ENCODE measurements at regions not wholly inside any gene's neighbourhood (a gene's known extent, or its start where the extent isn't known, plus 50 kb on each side); places are given as distances from the start of the nearest gene placed in this dataset.
"Not testable (repeated sequence)": the region's sequence is repeated elsewhere in the genome, so short reads cannot be mapped to it uniquely, and the experiment has no call there.

DNA sequence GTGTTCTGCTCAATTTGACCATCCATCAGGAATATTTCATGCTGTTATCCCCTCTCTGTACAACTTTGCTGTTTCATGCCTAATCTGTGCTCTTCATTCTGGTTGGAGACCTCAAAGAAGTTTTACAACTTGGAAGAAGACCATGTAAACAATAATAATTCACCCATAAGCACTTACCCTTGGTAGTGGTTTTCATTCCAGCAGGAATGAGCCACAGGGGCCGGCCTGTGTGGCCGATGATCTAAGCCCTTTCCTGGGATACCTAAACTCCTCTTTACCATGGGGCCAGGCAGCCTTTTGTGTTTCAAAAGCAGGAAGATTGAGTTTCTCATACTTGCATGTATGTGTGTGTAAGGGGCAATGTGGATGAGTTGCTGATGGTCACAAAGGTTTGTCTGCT is 165.0 kb downstream of the FGF1 start:
- H3K27me3 Mint-ChIP-seq = peaks cover 14% of the 10 kb centered on the region
- no peak for ATAC-seq (replicated peaks; ENCODE audit: extremely low read depth, poor library complexity, severe bottlenecking)
- DNase-seq (ENCODE audit: low spot score in 2 of 2) = no peak
- H3K4me3 Mint-ChIP-seq = no peak overlapping the region
- H3K4me1 Mint-ChIP-seq = no peaks in the 10 kb centered on the region
- H3K27ac Mint-ChIP-seq (ENCODE audit: low read depth) = no peak overlapping the region
- peaks cover 11% of the 10 kb centered on the region for H3K9me3 Mint-ChIP-seq
- no peaks in the 10 kb centered on the region for H3K36me3 Mint-ChIP-seq (ENCODE audit: insufficient read depth)

- not testable (repeated sequence) for H3K4me3 Mint-ChIP-seq; DNase-seq (ENCODE audit: low spot score in 2 of 2); ATAC-seq (replicated peaks; ENCODE audit: extremely low read depth, poor library complexity, severe bottlenecking); H3K36me3 Mint-ChIP-seq (ENCODE audit: insufficient read depth); H3K4me1 Mint-ChIP-seq; H3K27ac Mint-ChIP-seq (ENCODE audit: low read depth)
- Mint-ChIP-seq H3K9me3 (peaks cover 11% of the 10 kb centered on the region), H3K27me3 (peaks cover 14% of the 10 kb centered on the region)
These were observed 166.0 kb downstream of the FGF1 start for GRCh38 chr5:142519913-142520312.

GRCh38 chr5:142517840-142518239 is 168.1 kb downstream of the FGF1 start:
- H3K4me3 Mint-ChIP-seq = no peak overlapping the region
- no peak overlapping the region for H3K27ac Mint-ChIP-seq (ENCODE audit: low read depth)
- ATAC-seq (replicated peaks; ENCODE audit: extremely low read depth, poor library complexity, severe bottlenecking) = no peak
- H3K27me3 Mint-ChIP-seq = peaks cover 14% of the 10 kb centered on the region
- H3K4me1 Mint-ChIP-seq = no peaks in the 10 kb centered on the region
- DNase-seq (ENCODE audit: low spot score in 2 of 2) = no peak
- H3K36me3 Mint-ChIP-seq (ENCODE audit: insufficient read depth) = no peaks in the 10 kb centered on the region
- peaks cover 11% of the 10 kb centered on the region for H3K9me3 Mint-ChIP-seq

DNA sequence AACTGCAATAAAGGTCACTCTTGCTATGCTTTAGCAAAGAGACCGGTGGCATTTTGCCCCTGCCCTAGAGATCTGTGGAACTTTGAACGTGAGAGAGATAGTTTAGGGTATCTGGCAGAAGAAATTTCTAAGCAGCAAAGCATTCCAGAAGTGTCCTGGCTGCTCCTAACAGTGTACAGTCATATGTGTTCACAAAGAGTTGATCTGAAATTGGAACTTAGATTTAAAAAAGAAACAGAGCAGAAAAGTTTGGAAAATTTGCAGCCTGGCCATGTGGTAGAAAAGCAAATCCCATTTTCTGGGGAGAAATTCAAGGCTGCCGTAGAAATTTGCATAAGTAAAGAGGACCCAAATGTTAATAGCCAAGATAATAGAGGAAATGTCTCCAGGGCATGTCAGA is 169.2 kb downstream of the FGF1 start:
- Mint-ChIP-seq H3K27ac (ENCODE audit: low read depth) (no peak overlapping the region), H3K9me3 (peaks cover 11% of the 10 kb centered on the region), H3K4me3 (no peak overlapping the region), H3K36me3 (ENCODE audit: insufficient read depth) (no peaks in the 10 kb centered on the region), H3K4me1 (no peaks in the 10 kb centered on the region), H3K27me3 (peaks cover 16% of the 10 kb centered on the region)
- no peak for DNase-seq (ENCODE audit: low spot score in 2 of 2)
- ATAC-seq (replicated peaks; ENCODE audit: extremely low read depth, poor library complexity, severe bottlenecking) = no peak

- Mint-ChIP-seq H3K4me3 (no peak overlapping the region), H3K27ac (ENCODE audit: low read depth) (no peak overlapping the region), H3K36me3 (ENCODE audit: insufficient read depth) (no peaks in the 10 kb centered on the region), H3K27me3 (peaks cover 16% of the 10 kb centered on the region), H3K9me3 (peaks cover 11% of the 10 kb centered on the region), H3K4me1 (no peaks in the 10 kb centered on the region)
- DNase-seq (ENCODE audit: low spot score in 2 of 2) = no peak
- ATAC-seq (replicated peaks; ENCODE audit: extremely low read depth, poor library complexity, severe bottlenecking) = no peak
These were observed 170.9 kb downstream of the FGF1 start for GRCh38 chr5:142515036-142515435.

GRCh38 chr5:142514196-142514595 is 171.7 kb downstream of the FGF1 start:
- H3K27me3 Mint-ChIP-seq = peaks cover 16% of the 10 kb centered on the region
- DNase-seq (ENCODE audit: low spot score in 2 of 2) (no peak), ATAC-seq (replicated peaks; ENCODE audit: extremely low read depth, poor library complexity, severe bottlenecking) (no peak)
- no peak overlapping the region for H3K4me3 Mint-ChIP-seq
- H3K36me3 Mint-ChIP-seq (ENCODE audit: insufficient read depth) = no peaks in the 10 kb centered on the region
- H3K9me3 Mint-ChIP-seq = peaks cover 11% of the 10 kb centered on the region
- no peaks in the 10 kb centered on the region for H3K4me1 Mint-ChIP-seq
- no peak overlapping the region for H3K27ac Mint-ChIP-seq (ENCODE audit: low read depth)

GRCh38 chr5:142512043-142513042 is 173.5 kb downstream of the FGF1 start:
- ATAC-seq (replicated peaks; ENCODE audit: extremely low read depth, poor library complexity, severe bottlenecking) (no peak), DNase-seq (ENCODE audit: low spot score in 2 of 2) (no peak)
- Mint-ChIP-seq H3K9me3 (peaks cover 11% of the 10 kb centered on the region), H3K36me3 (ENCODE audit: insufficient read depth) (no peaks in the 10 kb centered on the region), H3K27me3 (peaks cover 27% of the 10 kb centered on the region), H3K4me3 (no peak overlapping the region), H3K27ac (ENCODE audit: low read depth) (no peak overlapping the region), H3K4me1 (no peaks in the 10 kb centered on the region)

GRCh38 chr5:142511358-142511757 is 174.5 kb downstream of the FGF1 start:
- no peak for DNase-seq (ENCODE audit: low spot score in 2 of 2)
- Mint-ChIP-seq H3K27ac (ENCODE audit: low read depth) (no peak overlapping the region), H3K4me3 (no peak overlapping the region), H3K4me1 (no peaks in the 10 kb centered on the region), H3K9me3 (peaks cover 4% of the 10 kb centered on the region), H3K27me3 (peaks cover 27% of the 10 kb centered on the region), H3K36me3 (ENCODE audit: insufficient read depth) (no peaks in the 10 kb centered on the region)
- no peak for ATAC-seq (replicated peaks; ENCODE audit: extremely low read depth, poor library complexity, severe bottlenecking)

DNA sequence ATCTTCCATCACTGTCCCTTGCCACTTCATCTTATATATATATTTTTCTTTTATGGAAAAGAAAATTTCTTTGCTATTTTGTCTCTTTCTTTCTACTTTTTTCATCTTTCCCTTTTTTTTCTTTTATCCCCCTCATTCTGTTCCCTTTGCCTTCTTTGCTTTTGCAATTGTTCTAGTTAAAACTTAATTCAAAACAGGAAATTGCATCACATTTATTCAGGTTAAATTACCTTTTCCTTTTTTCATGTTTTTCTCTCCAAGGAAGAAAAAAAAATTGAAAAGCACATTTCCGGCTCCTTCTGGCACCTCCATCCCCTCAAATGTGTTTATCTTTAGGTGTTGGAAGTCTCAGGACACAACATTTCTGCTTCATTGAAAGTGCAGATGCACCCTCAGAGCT is 176.9 kb downstream of the FGF1 start:
- Mint-ChIP-seq H3K4me3 (no peak overlapping the region), H3K4me1 (no peaks in the 10 kb centered on the region), H3K36me3 (ENCODE audit: insufficient read depth) (no peaks in the 10 kb centered on the region), H3K27ac (ENCODE audit: low read depth) (no peak overlapping the region), H3K9me3 (no peaks in the 10 kb centered on the region), H3K27me3 (peaks cover 25% of the 10 kb centered on the region)
- ATAC-seq (replicated peaks; ENCODE audit: extremely low read depth, poor library complexity, severe bottlenecking) = no peak
- DNase-seq (ENCODE audit: low spot score in 2 of 2) = no peak

DNA sequence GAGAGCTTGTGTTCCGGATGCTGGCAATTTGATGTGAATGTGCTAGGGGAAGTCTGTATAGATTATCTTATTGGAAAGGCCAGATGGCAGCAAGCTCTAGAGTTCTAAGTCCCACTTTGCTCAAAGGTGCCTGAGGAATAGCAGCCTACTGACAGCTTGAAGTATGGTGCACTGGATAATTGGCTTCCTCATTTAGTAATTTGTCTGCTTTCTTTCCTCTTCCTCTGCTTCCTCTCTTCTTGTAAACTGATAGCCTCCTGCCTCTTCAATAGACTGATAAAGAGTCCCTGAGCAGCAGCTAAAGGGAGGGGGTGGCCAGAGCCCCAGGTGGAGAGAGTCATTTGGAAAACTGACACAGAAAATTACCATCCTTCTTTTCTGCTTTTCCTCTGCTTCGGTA is 177.3 kb downstream of the FGF1 start:
- Mint-ChIP-seq H3K4me3 (no peak overlapping the region), H3K4me1 (no peaks in the 10 kb centered on the region), H3K27me3 (peaks cover 21% of the 10 kb centered on the region), H3K27ac (ENCODE audit: low read depth) (no peak overlapping the region), H3K9me3 (no peaks in the 10 kb centered on the region), H3K36me3 (ENCODE audit: insufficient read depth) (no peaks in the 10 kb centered on the region)
- ATAC-seq (replicated peaks; ENCODE audit: extremely low read depth, poor library complexity, severe bottlenecking) = no peak
- DNase-seq (ENCODE audit: low spot score in 2 of 2) = no peak

GRCh38 chr5:142507531-142508372 is 178.1 kb downstream of the FGF1 start:
- no peak overlapping the region for H3K4me3 Mint-ChIP-seq
- H3K4me1 Mint-ChIP-seq = no peaks in the 10 kb centered on the region

DNA sequence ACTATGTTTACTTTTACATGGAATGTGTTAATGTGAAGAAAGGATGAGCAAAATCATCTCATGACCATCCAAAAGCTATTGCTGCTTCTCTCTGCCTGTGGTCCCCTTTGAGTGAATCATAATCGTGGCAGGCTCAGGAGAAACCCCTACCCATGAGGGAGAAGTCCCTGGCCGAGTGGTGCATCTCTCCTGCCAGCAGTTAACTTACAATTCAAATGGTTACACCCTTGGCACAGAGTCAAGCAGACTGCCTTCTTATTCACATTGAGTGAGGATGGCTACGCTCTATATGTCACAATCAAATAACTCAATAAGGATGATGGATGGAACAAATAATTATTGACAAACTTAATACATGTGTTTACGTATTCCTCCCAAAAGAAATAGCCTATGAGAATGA is 179.1 kb downstream of the FGF1 start:
- Mint-ChIP-seq H3K27ac (ENCODE audit: low read depth) (no peak overlapping the region), H3K36me3 (ENCODE audit: insufficient read depth) (no peaks in the 10 kb centered on the region), H3K9me3 (no peaks in the 10 kb centered on the region), H3K27me3 (peaks cover 11% of the 10 kb centered on the region), H3K4me1 (no peaks in the 10 kb centered on the region), H3K4me3 (no peak overlapping the region)
- DNase-seq (ENCODE audit: low spot score in 2 of 2) = no peak
- ATAC-seq (replicated peaks; ENCODE audit: extremely low read depth, poor library complexity, severe bottlenecking) = no peak

More at GRCh38 chr5:142507531-142508372, 178.1 kb downstream of the FGF1 start:
- H3K9me3 Mint-ChIP-seq = no peaks in the 10 kb centered on the region
- peaks cover 13% of the 10 kb centered on the region for H3K27me3 Mint-ChIP-seq
- no peaks in the 10 kb centered on the region for H3K36me3 Mint-ChIP-seq (ENCODE audit: insufficient read depth)
- no peak for DNase-seq (ENCODE audit: low spot score in 2 of 2)
- no peak overlapping the region for H3K27ac Mint-ChIP-seq (ENCODE audit: low read depth)
- no peak for ATAC-seq (replicated peaks; ENCODE audit: extremely low read depth, poor library complexity, severe bottlenecking)

All from central memory CD8-positive, alpha-beta T cell (primary cell).